ENCODE measurements at regions not wholly inside any gene's neighbourhood (a gene's known extent, or its start where the extent isn't known, plus 50 kb on each side); places are given as distances from the start of the nearest gene placed in this dataset.
"Not testable (repeated sequence)": the region's sequence is repeated elsewhere in the genome, so short reads cannot be mapped to it uniquely, and the experiment has no call there.

GRCh38 chr17:70434536-70435490, 265.5 kb downstream of the KCNJ2 start:
- no peak for DNase-seq (ENCODE audit: low read depth, low spot score)

GRCh38 chr17:70437656-70438055, 268.3 kb downstream of the KCNJ2 start:
- DNase-seq (ENCODE audit: low read depth, low spot score) = no peak

- no peak for DNase-seq (ENCODE audit: low read depth, low spot score)
Observed at GRCh38 chr17:70446446-70446845, 277.1 kb downstream of the KCNJ2 start.

- no peak for DNase-seq (ENCODE audit: low read depth, low spot score)
Observed at GRCh38 chr17:70447588-70447987, 278.3 kb downstream of the KCNJ2 start.

- not testable (repeated sequence) for DNase-seq (ENCODE audit: low read depth, low spot score)
Observed at GRCh38 chr17:70453075-70453474, 283.7 kb downstream of the KCNJ2 start.

GRCh38 chr17:70454377-70454776, 285.0 kb downstream of the KCNJ2 start:
- no peak for DNase-seq (ENCODE audit: low read depth, low spot score)

- DNase-seq (ENCODE audit: low read depth, low spot score) = no peak
Observed at GRCh38 chr17:70454908-70455307, 285.6 kb downstream of the KCNJ2 start.

- no peak for DNase-seq (ENCODE audit: low read depth, low spot score)
Observed at GRCh38 chr17:70464995-70465394, 295.7 kb downstream of the KCNJ2 start.

- no peak for DNase-seq (ENCODE audit: low read depth, low spot score)
Observed at GRCh38 chr17:70468661-70469060, 299.3 kb downstream of the KCNJ2 start.

GRCh38 chr17:70473049-70473448, 303.7 kb downstream of the KCNJ2 start:
- no peak for DNase-seq (ENCODE audit: low read depth, low spot score)

GRCh38 chr17:70476368-70476767, 307.0 kb downstream of the KCNJ2 start:
- no peak for DNase-seq (ENCODE audit: low read depth, low spot score)

GRCh38 chr17:70478902-70479301, 309.6 kb downstream of the KCNJ2 start:
- DNase-seq (ENCODE audit: low read depth, low spot score) = no peak

- no peak for DNase-seq (ENCODE audit: low read depth, low spot score)
Observed at GRCh38 chr17:70479779-70480178, 310.4 kb downstream of the KCNJ2 start.

- no peak for DNase-seq (ENCODE audit: low read depth, low spot score)
Observed at GRCh38 chr17:70483624-70484023, 314.3 kb downstream of the KCNJ2 start.

GRCh38 chr17:70484050-70484449, 314.7 kb downstream of the KCNJ2 start:
- no peak for DNase-seq (ENCODE audit: low read depth, low spot score)

GRCh38 chr17:70484496-70484895, 315.2 kb downstream of the KCNJ2 start:
- DNase-seq (ENCODE audit: low read depth, low spot score) = no peak

- DNase-seq (ENCODE audit: low read depth, low spot score) = no peak
Observed at GRCh38 chr17:70492368-70492767, 323.0 kb downstream of the KCNJ2 start.

- DNase-seq (ENCODE audit: low read depth, low spot score) = no peak
Observed at GRCh38 chr17:70493277-70493874, 324.0 kb downstream of the KCNJ2 start.

GRCh38 chr17:70498631-70499030, 329.3 kb downstream of the KCNJ2 start:
- no peak for DNase-seq (ENCODE audit: low read depth, low spot score)

- no peak for DNase-seq (ENCODE audit: low read depth, low spot score)
Observed at GRCh38 chr17:70499067-70499786, 329.9 kb downstream of the KCNJ2 start.

- no peak for DNase-seq (ENCODE audit: low read depth, low spot score)
Observed at GRCh38 chr17:70503449-70503848, 334.1 kb downstream of the KCNJ2 start.

GRCh38 chr17:70510288-70510687, 341.0 kb downstream of the KCNJ2 start:
- no peak for DNase-seq (ENCODE audit: low read depth, low spot score)
